WTC11 (cell line): ENCODE measurements at regions not wholly inside any gene's neighbourhood (a gene's known extent, or its start where the extent isn't known, plus 50 kb on each side); places are given as distances from the start of the nearest gene placed in this dataset.

Experiments
- ATAC-seq: fragments of 200-7000 bp; cut with Tn5 transposase; 2 replicates; pipeline ENCODE4 v1.10.0; 2021; ENCODE audit warnings: mild to moderate bottlenecking, moderate library complexity
- CTCF ChIA-PET: fragments of 300-600 bp; sonication (Branson Sonifier 250); formaldehyde crosslinking; loops from one replicate; lab custom pipeline; 2021; ENCODE audit warnings: antibody characterized with exemption; lab: Charles Lee
- POLR2A ChIA-PET: fragments of 350-600 bp; sonication (Branson Sonifier 250); formaldehyde crosslinking; loops from one replicate; lab custom pipeline; 2021; ENCODE audit warnings: antibody characterized with exemption; lab: Charles Lee
- DNase-seq: peaks from one replicate; pipeline ENCODE4 v3.0.0; 2021; ENCODE audit warnings: low spot score
- H3K27ac Mint-ChIP-seq: 2 replicates; pipeline ENCODE4 v1.8.0; 2021; ENCODE audit warnings: mixed read lengths
- H3K27me3 Mint-ChIP-seq: 2 replicates; pipeline ENCODE4 v1.8.0; 2021; ENCODE audit warnings: low read depth, mild to moderate bottlenecking, moderate library complexity, mixed read lengths
- H3K36me3 Mint-ChIP-seq: 2 replicates; pipeline ENCODE4 v1.8.0; 2021; ENCODE audit warnings: mixed read lengths
- H3K4me1 Mint-ChIP-seq: 2 replicates; pipeline ENCODE4 v1.8.0; 2022; ENCODE audit warnings: mixed read lengths
- H3K4me3 Mint-ChIP-seq: 2 replicates; pipeline ENCODE4 v1.8.0; 2021; ENCODE audit warnings: mild to moderate bottlenecking, moderate library complexity, mixed read lengths
- H3K9me3 Mint-ChIP-seq: 2 replicates; pipeline ENCODE4 v1.8.0; 2021; ENCODE audit warnings: mixed read lengths
- E2F4 ChIP-seq: sonication (generic); formaldehyde crosslinking; IDR thresholded peaks from 2 replicates; pipeline ENCODE4 v1.8.1; 2022; ENCODE audit warnings: low read depth, mild to moderate bottlenecking, moderate library complexity, missing genetic modification reagents, borderline replicate concordance
- ETV6 ChIP-seq: sonication (generic); formaldehyde crosslinking; IDR thresholded peaks from 2 replicates; pipeline ENCODE4 v1.8.1; 2022; ENCODE audit warnings: mild to moderate bottlenecking, missing genetic modification reagents
- HMGA2 ChIP-seq: fragments of 250-450 bp; sonication (Bioruptor Pico); IDR thresholded peaks from 2 replicates; pipeline ENCODE4 v1.4.0; 2021; ENCODE audit warnings: mild to moderate bottlenecking, moderate library complexity
- MLX ChIP-seq: sonication (generic); formaldehyde crosslinking; IDR thresholded peaks from 2 replicates; pipeline ENCODE4 v1.8.1; 2023; ENCODE audit warnings: mild to moderate bottlenecking, missing genetic modification reagents, moderate library complexity
- SMAD4 ChIP-seq: sonication (generic); formaldehyde crosslinking; IDR thresholded peaks from 2 replicates; pipeline ENCODE4 v1.8.0; 2022; ENCODE audit warnings: mild to moderate bottlenecking, missing genetic modification reagents
- TEAD1 ChIP-seq: sonication (generic); formaldehyde crosslinking; IDR thresholded peaks from 2 replicates; pipeline ENCODE4 v1.8.0; 2022; ENCODE audit warnings: mild to moderate bottlenecking, missing genetic modification reagents
- ZNF232 ChIP-seq: sonication (generic); formaldehyde crosslinking; IDR thresholded peaks from 2 replicates; pipeline ENCODE4 v1.8.0; 2022; ENCODE audit warnings: mild to moderate bottlenecking, missing genetic modification reagents
- TF ChIP-seq, protein P1 (sequence below): sonication (generic); formaldehyde crosslinking; IDR thresholded peaks from 2 replicates; pipeline ENCODE4 v1.8.0; 2022; ENCODE audit warnings: missing genetic modification reagents
- TF ChIP-seq, protein P2 (sequence below): fragments of 250-450 bp; sonication (Bioruptor Pico); IDR thresholded peaks from 2 replicates; pipeline ENCODE4 v2.1.2; 2022; ENCODE audit warnings: mild to moderate bottlenecking, moderate library complexity
- TF ChIP-seq, protein P3 (sequence below): sonication (generic); formaldehyde crosslinking; IDR thresholded peaks from 2 replicates; pipeline ENCODE4 v1.8.0; 2022; ENCODE audit warnings: mild to moderate bottlenecking, missing genetic modification reagents
- TF ChIP-seq, protein P4 (sequence below): sonication (generic); formaldehyde crosslinking; IDR thresholded peaks from 2 replicates; pipeline ENCODE4 v1.8.0; 2023; ENCODE audit warnings: missing genetic modification reagents, mild to moderate bottlenecking, borderline replicate concordance

GRCh38 chr1:196088541-196088940, 519.7 kb downstream of the KCNT2 start (continued):
- TF ChIP-seq, protein P1, sequence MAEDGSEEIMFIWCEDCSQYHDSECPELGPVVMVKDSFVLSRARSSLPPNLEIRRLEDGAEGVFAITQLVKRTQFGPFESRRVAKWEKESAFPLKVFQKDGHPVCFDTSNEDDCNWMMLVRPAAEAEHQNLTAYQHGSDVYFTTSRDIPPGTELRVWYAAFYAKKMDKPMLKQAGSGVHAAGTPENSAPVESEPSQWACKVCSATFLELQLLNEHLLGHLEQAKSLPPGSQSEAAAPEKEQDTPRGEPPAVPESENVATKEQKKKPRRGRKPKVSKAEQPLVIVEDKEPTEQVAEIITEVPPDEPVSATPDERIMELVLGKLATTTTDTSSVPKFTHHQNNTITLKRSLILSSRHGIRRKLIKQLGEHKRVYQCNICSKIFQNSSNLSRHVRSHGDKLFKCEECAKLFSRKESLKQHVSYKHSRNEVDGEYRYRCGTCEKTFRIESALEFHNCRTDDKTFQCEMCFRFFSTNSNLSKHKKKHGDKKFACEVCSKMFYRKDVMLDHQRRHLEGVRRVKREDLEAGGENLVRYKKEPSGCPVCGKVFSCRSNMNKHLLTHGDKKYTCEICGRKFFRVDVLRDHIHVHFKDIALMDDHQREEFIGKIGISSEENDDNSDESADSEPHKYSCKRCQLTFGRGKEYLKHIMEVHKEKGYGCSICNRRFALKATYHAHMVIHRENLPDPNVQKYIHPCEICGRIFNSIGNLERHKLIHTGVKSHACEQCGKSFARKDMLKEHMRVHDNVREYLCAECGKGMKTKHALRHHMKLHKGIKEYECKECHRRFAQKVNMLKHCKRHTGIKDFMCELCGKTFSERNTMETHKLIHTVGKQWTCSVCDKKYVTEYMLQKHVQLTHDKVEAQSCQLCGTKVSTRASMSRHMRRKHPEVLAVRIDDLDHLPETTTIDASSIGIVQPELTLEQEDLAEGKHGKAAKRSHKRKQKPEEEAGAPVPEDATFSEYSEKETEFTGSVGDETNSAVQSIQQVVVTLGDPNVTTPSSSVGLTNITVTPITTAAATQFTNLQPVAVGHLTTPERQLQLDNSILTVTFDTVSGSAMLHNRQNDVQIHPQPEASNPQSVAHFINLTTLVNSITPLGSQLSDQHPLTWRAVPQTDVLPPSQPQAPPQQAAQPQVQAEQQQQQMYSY (CRISPR knock-in tag) = no peak

DNA sequence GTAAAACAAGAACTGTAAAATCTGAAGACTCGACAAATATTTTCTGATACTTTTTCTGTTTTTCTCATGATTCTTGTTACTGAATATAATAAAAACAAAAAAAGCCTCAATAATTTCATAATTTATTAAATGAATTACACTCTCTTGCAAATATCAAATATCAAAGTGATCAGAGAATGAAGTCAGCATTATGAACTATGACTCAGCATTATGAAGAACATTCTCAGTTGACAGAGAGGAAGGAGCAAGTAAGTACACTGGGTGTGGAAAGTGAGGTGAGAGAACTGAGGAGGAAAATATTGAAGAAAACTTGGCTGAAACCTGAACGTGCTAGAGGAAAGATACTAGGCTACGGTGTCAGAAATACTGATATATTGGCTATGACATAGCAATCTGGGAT, 529.5 kb downstream of the KCNT2 start:
- H3K4me1 Mint-ChIP-seq = no peaks in the 10 kb centered on the region
- DNase-seq (no peak), ATAC-seq (no peak)
- H3K27me3 Mint-ChIP-seq = no peaks in the 10 kb centered on the region
- TF ChIP-seq, protein P2, sequence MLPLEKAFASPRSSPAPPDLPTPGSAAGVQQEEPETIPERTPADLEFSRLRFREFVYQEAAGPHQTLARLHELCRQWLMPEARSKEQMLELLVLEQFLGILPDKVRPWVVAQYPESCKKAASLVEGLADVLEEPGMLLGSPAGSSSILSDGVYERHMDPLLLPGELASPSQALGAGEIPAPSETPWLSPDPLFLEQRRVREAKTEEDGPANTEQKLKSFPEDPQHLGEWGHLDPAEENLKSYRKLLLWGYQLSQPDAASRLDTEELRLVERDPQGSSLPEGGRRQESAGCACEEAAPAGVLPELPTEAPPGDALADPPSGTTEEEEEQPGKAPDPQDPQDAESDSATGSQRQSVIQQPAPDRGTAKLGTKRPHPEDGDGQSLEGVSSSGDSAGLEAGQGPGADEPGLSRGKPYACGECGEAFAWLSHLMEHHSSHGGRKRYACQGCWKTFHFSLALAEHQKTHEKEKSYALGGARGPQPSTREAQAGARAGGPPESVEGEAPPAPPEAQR = no peak
- no peak for TF ChIP-seq ZNF232
- TF ChIP-seq TEAD1 = no peak
- TF ChIP-seq SMAD4 (CRISPR knock-in tag) = no peak
- no peak for TF ChIP-seq MLX
- TF ChIP-seq ETV6 (CRISPR knock-in tag) = no peak
- TF ChIP-seq, protein P3, sequence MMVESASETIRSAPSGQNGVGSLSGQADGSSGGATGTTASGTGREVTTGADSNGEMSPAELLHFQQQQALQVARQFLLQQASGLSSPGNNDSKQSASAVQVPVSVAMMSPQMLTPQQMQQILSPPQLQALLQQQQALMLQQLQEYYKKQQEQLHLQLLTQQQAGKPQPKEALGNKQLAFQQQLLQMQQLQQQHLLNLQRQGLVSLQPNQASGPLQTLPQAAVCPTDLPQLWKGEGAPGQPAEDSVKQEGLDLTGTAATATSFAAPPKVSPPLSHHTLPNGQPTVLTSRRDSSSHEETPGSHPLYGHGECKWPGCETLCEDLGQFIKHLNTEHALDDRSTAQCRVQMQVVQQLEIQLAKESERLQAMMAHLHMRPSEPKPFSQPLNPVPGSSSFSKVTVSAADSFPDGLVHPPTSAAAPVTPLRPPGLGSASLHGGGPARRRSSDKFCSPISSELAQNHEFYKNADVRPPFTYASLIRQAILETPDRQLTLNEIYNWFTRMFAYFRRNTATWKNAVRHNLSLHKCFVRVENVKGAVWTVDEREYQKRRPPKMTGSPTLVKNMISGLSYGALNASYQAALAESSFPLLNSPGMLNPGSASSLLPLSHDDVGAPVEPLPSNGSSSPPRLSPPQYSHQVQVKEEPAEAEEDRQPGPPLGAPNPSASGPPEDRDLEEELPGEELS (CRISPR knock-in tag) = no peak
- TF ChIP-seq, protein P4, sequence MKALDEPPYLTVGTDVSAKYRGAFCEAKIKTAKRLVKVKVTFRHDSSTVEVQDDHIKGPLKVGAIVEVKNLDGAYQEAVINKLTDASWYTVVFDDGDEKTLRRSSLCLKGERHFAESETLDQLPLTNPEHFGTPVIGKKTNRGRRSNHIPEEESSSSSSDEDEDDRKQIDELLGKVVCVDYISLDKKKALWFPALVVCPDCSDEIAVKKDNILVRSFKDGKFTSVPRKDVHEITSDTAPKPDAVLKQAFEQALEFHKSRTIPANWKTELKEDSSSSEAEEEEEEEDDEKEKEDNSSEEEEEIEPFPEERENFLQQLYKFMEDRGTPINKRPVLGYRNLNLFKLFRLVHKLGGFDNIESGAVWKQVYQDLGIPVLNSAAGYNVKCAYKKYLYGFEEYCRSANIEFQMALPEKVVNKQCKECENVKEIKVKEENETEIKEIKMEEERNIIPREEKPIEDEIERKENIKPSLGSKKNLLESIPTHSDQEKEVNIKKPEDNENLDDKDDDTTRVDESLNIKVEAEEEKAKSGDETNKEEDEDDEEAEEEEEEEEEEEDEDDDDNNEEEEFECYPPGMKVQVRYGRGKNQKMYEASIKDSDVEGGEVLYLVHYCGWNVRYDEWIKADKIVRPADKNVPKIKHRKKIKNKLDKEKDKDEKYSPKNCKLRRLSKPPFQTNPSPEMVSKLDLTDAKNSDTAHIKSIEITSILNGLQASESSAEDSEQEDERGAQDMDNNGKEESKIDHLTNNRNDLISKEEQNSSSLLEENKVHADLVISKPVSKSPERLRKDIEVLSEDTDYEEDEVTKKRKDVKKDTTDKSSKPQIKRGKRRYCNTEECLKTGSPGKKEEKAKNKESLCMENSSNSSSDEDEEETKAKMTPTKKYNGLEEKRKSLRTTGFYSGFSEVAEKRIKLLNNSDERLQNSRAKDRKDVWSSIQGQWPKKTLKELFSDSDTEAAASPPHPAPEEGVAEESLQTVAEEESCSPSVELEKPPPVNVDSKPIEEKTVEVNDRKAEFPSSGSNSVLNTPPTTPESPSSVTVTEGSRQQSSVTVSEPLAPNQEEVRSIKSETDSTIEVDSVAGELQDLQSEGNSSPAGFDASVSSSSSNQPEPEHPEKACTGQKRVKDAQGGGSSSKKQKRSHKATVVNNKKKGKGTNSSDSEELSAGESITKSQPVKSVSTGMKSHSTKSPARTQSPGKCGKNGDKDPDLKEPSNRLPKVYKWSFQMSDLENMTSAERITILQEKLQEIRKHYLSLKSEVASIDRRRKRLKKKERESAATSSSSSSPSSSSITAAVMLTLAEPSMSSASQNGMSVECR (CRISPR knock-in tag) = no peak
- no peak for TF ChIP-seq HMGA2 (CRISPR knock-in tag)
- TF ChIP-seq, all 79 proteins: peak for 0
- ChIA-PET POLR2A (no interaction called here), CTCF (no interaction called here)
- H3K9me3 Mint-ChIP-seq = peaks cover 7% of the 10 kb centered on the region
- H3K27ac Mint-ChIP-seq = peak overlapping the region; percentile 36; the same call in 1 of the 2 replicates
- no peak overlapping the region for H3K4me3 Mint-ChIP-seq
- H3K36me3 Mint-ChIP-seq = no peaks in the 10 kb centered on the region

DNA sequence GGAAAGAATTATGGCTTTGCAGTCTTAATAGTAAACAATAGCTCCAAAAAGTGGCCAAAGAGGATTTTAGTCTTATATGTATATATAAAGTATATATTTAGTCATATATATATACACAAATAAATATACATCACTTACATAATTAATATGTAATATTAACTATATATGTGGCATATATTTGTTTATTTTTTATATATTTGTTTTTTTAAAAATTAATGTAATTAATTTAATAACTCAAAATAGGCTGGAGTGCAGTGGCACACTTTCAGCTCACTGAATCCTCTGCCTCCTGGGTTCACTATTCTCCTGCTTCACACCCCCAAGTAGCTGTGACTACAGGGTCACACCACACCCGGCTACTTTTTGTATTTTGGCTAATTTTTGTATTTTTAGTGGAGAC, 532.6 kb downstream of the KCNT2 start:
- Mint-ChIP-seq H3K9me3 (no peaks in the 10 kb centered on the region), H3K36me3 (no peaks in the 10 kb centered on the region), H3K4me3 (no peak overlapping the region), H3K4me1 (no peaks in the 10 kb centered on the region), H3K27me3 (no peaks in the 10 kb centered on the region), H3K27ac (no peak overlapping the region)
- CTCF ChIA-PET = interaction anchor here (1.1 kb wide), 1 partner anchor 73 kb away, joined by 4 read pairs; no protein-coding TSS in a partner anchor
- no peak for TF ChIP-seq E2F4
- TF ChIP-seq HMGA2 (CRISPR knock-in tag) = peak; percentile 91
- POLR2A ChIA-PET = no interaction called here
- DNase-seq (no peak), ATAC-seq (no peak)
